ENCODE measurements at regions not wholly inside any gene's neighbourhood (a gene's known extent, or its start where the extent isn't known, plus 50 kb on each side); places are given as distances from the start of the nearest gene placed in this dataset.

DNA sequence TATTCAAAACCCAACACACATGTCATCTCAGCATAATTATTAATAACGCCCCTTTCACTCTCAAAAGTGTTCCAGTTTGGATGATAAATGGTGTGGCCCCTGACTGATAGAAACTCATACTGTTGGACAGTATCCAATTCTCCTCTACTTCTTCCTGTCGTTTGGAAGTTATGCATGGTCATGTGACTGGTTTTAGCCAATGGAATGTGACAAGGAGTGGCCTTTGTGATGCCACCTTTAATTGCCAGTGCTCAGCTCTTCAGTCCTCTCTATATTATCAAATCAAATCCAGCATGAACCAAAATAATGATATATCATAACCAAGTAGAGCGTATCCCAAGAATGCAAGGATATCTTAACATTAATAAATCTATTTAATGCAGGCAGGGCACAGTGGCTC is 117.8 kb upstream of the SPIN1 start:
- Histone ChIP-seq H3K9me3 (ENCODE audit: control insufficient read depth, insufficient read depth, low read length) (no peaks in the 10 kb centered on the region), H3K4me3 (ENCODE audit: low read depth, low read length) (no peak overlapping the region), H3K27ac (ENCODE audit: low read depth, low read length) (peak overlapping the region; percentile 24), H3K27me3 (ENCODE audit: control insufficient read depth, insufficient read depth, low read length) (no peaks in the 10 kb centered on the region)
- DNase-seq (ENCODE audit: low read depth, low spot score), result no peak
- ChIA-PET POLR2A (interaction anchor here (0.6 kb wide), 1 partner anchor 13 kb away, joined by 5 read pairs; no protein-coding TSS in a partner anchor), CTCF (no interaction called here)
- TF ChIP-seq, protein P1, sequence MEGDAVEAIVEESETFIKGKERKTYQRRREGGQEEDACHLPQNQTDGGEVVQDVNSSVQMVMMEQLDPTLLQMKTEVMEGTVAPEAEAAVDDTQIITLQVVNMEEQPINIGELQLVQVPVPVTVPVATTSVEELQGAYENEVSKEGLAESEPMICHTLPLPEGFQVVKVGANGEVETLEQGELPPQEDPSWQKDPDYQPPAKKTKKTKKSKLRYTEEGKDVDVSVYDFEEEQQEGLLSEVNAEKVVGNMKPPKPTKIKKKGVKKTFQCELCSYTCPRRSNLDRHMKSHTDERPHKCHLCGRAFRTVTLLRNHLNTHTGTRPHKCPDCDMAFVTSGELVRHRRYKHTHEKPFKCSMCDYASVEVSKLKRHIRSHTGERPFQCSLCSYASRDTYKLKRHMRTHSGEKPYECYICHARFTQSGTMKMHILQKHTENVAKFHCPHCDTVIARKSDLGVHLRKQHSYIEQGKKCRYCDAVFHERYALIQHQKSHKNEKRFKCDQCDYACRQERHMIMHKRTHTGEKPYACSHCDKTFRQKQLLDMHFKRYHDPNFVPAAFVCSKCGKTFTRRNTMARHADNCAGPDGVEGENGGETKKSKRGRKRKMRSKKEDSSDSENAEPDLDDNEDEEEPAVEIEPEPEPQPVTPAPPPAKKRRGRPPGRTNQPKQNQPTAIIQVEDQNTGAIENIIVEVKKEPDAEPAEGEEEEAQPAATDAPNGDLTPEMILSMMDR (IDR thresholded peaks at IDR 0.05; ENCODE audit: low read depth, low read length), result no peak

DNA sequence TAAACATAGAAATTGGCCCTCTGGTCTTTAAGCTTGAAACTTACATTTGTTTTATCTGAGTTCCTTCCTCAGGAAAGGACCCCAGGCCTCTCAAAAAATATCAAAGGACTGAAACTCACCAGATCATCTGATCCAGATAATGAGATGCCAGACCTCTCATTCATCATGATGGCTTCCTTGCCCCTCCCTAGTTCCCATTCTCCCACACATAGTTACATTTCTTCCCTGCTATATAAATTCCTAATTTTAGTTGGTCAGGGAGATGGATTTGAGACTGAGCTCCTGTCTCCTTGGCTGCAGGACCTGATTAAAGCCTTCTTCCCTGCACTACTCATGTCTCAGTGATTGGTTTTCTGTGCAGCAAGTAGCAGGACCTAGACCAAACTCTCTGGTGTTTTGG is 119.4 kb upstream of the SPIN1 start:
- TF ChIP-seq, protein P1 (IDR thresholded peaks at IDR 0.05; ENCODE audit: low read depth, low read length), result no peak
- ChIA-PET POLR2A (interaction anchor here (0.8 kb wide), 1 partner anchor 18 kb away, joined by 13 read pairs; no protein-coding TSS in a partner anchor), CTCF (no interaction called here)
- Histone ChIP-seq H3K4me3 (ENCODE audit: low read depth, low read length) (no peak overlapping the region), H3K27ac (ENCODE audit: low read depth, low read length) (no peak overlapping the region), H3K9me3 (ENCODE audit: control insufficient read depth, insufficient read depth, low read length) (no peaks in the 10 kb centered on the region), H3K27me3 (ENCODE audit: control insufficient read depth, insufficient read depth, low read length) (no peaks in the 10 kb centered on the region)
- no peak for DNase-seq (ENCODE audit: low read depth, low spot score)

DNA sequence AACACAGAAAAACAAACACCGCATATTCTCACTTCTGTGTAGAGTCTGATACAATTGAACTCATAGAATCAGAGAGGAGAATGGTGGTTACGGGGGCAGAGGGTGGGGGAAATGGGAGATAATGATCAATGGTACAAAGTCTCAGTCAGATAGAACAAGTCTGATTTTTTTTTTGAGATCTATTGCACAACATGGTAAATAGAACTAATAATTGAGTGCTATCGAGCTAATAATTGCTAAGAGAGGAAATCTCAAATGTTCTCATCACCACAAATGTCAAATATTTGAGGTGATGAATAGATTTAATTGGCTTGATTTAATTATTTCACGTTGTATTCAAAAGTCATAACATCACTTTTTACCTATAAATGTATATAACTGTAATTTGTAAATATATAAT is 121.0 kb upstream of the SPIN1 start:
- no peaks in the 10 kb centered on the region for H3K9me3 ChIP-seq (ENCODE audit: control insufficient read depth, insufficient read depth, low read length)
- POLR2A ChIA-PET, result no interaction called here
- no peak for DNase-seq (ENCODE audit: low read depth, low spot score)
- CTCF ChIA-PET, result no interaction called here
- H3K27me3 ChIP-seq (ENCODE audit: control insufficient read depth, insufficient read depth, low read length), result no peaks in the 10 kb centered on the region
- H3K27ac ChIP-seq (ENCODE audit: low read depth, low read length), result no peak overlapping the region
- TF ChIP-seq, protein P1 (IDR thresholded peaks at IDR 0.05; ENCODE audit: low read depth, low read length), result no peak
- no peak overlapping the region for H3K4me3 ChIP-seq (ENCODE audit: low read depth, low read length)

DNA sequence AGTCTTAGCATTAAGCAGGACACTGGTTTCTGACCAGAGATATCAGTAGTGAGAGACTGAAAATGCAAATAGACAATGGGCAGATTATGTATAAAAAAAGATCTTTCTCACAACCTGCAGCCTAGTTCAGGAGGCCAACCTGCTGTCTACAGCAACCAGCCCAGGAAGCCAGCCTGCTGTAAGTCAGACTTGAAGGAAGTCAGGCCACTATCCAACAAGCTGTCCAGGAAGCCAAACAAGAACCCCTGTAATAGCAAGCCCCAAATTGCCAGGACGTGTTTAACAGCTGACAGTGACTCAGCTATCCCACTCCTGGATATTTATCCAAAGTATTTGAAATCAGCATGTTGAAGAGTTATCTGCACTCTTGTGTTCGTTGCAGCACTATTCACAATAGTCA is 121.8 kb upstream of the SPIN1 start:
- no peaks in the 10 kb centered on the region for H3K27me3 ChIP-seq (ENCODE audit: control insufficient read depth, insufficient read depth, low read length)
- DNase-seq (ENCODE audit: low read depth, low spot score), result peak; percentile 6
- CTCF ChIA-PET, result no interaction called here
- TF ChIP-seq, protein P1 (IDR thresholded peaks at IDR 0.05; ENCODE audit: low read depth, low read length), result no peak
- no peaks in the 10 kb centered on the region for H3K9me3 ChIP-seq (ENCODE audit: control insufficient read depth, insufficient read depth, low read length)
- no peak overlapping the region for H3K27ac ChIP-seq (ENCODE audit: low read depth, low read length)
- no peak overlapping the region for H3K4me3 ChIP-seq (ENCODE audit: low read depth, low read length)
- POLR2A ChIA-PET, result no interaction called here

DNA sequence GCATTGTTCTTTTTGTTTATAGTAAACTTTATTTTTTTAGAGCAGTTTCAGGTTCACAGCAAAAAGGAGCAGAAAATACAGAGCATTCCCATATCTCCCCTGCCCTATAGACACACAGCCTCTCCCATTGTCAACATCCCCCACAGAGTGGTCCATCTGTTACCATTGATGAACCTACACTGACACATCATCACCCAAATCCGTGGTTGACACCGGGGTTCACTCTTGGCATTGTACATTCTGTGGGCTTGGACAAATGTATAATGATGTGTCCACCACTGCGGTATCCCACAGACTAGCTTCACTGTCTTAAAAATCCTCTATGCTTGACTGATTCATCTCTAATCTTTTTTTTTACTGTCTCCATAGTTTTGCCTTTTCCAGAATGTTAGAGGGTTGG is 120.7 kb upstream of the SPATA31C2 start:
- CTCF ChIA-PET, result no interaction called here
- no peaks in the 10 kb centered on the region for H3K9me3 ChIP-seq (ENCODE audit: control insufficient read depth, insufficient read depth, low read length)
- H3K27ac ChIP-seq (ENCODE audit: low read depth, low read length), result no peak overlapping the region
- TF ChIP-seq, protein P1 (IDR thresholded peaks at IDR 0.05; ENCODE audit: low read depth, low read length), result no peak
- H3K27me3 ChIP-seq (ENCODE audit: control insufficient read depth, insufficient read depth, low read length), result no peaks in the 10 kb centered on the region
- no peak for DNase-seq (ENCODE audit: low read depth, low spot score)
- POLR2A ChIA-PET, result no interaction called here
- no peak overlapping the region for H3K4me3 ChIP-seq (ENCODE audit: low read depth, low read length)
